ENCODE measurements at regions not wholly inside any gene's neighbourhood (a gene's known extent, or its start where the extent isn't known, plus 50 kb on each side); places are given as distances from the start of the nearest gene placed in this dataset.

DNA sequence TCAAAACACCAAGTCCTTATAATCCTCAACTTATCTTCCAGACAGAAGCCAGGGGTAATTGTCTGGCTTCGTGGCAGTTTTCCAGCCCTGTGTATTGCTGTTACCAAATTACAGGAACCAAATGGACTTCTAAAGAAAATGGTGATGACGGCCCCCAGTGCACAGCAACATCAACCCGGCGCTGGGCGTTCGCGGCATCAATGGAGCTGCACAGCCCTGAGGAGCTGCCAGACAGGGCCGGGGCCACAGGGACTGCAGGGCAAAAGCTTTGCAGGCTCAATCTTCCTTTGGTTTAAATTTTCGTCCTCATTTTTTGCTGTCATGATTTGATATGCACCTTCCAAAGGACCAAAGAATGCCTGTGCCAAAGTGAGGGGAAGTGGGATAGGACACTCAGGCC is 292.5 kb downstream of the BRD1 start:
- intact Hi-C loops (cut with micrococcal nuclease; ENCODE audit: unreplicated experiment) (no loop called here), in situ Hi-C loops (cut with HindIII; ENCODE audit: low pct_unique_long_range_greater_than_20kb, low sequenced_read_pairs) (no loop called here)
- no peak for ATAC-seq
- TF ChIP-seq TCF7L2 (IDR thresholded peaks at IDR 0.05; ENCODE audit: low read depth, low read length): no peak
- TF ChIP-seq, protein P1, sequence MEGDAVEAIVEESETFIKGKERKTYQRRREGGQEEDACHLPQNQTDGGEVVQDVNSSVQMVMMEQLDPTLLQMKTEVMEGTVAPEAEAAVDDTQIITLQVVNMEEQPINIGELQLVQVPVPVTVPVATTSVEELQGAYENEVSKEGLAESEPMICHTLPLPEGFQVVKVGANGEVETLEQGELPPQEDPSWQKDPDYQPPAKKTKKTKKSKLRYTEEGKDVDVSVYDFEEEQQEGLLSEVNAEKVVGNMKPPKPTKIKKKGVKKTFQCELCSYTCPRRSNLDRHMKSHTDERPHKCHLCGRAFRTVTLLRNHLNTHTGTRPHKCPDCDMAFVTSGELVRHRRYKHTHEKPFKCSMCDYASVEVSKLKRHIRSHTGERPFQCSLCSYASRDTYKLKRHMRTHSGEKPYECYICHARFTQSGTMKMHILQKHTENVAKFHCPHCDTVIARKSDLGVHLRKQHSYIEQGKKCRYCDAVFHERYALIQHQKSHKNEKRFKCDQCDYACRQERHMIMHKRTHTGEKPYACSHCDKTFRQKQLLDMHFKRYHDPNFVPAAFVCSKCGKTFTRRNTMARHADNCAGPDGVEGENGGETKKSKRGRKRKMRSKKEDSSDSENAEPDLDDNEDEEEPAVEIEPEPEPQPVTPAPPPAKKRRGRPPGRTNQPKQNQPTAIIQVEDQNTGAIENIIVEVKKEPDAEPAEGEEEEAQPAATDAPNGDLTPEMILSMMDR (IDR thresholded peaks at IDR 0.05): no peak
- no peak for TF ChIP-seq POLR2AphosphoS5 (IDR thresholded peaks at IDR 0.05; ENCODE audit: low read depth, low read length)
- TF ChIP-seq SIN3A (IDR thresholded peaks at IDR 0.05; ENCODE audit: borderline replicate concordance, insufficient read depth, low read depth, low read length): no peak
- TF ChIP-seq, protein P2, sequence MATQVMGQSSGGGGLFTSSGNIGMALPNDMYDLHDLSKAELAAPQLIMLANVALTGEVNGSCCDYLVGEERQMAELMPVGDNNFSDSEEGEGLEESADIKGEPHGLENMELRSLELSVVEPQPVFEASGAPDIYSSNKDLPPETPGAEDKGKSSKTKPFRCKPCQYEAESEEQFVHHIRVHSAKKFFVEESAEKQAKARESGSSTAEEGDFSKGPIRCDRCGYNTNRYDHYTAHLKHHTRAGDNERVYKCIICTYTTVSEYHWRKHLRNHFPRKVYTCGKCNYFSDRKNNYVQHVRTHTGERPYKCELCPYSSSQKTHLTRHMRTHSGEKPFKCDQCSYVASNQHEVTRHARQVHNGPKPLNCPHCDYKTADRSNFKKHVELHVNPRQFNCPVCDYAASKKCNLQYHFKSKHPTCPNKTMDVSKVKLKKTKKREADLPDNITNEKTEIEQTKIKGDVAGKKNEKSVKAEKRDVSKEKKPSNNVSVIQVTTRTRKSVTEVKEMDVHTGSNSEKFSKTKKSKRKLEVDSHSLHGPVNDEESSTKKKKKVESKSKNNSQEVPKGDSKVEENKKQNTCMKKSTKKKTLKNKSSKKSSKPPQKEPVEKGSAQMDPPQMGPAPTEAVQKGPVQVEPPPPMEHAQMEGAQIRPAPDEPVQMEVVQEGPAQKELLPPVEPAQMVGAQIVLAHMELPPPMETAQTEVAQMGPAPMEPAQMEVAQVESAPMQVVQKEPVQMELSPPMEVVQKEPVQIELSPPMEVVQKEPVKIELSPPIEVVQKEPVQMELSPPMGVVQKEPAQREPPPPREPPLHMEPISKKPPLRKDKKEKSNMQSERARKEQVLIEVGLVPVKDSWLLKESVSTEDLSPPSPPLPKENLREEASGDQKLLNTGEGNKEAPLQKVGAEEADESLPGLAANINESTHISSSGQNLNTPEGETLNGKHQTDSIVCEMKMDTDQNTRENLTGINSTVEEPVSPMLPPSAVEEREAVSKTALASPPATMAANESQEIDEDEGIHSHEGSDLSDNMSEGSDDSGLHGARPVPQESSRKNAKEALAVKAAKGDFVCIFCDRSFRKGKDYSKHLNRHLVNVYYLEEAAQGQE (IDR thresholded peaks at IDR 0.05; ENCODE audit: insufficient read depth in 1 of 2, low read depth in 2 of 2, low read length in 1 of 2): no peak
- no peaks in the 10 kb centered on the region for H3K27me3 ChIP-seq (ENCODE audit: control insufficient read depth, insufficient read depth, low read length)
- no peak for DNase-seq (ENCODE audit: low read depth, low spot score)
- POLR2A ChIA-PET: no interaction called here
- no peak overlapping the region for H3K4me3 ChIP-seq (ENCODE audit: low read depth in 2 of 2, low read length in 2 of 2)
- H3K36me3 ChIP-seq (ENCODE audit: control insufficient read depth, insufficient read depth, low read length): no peaks in the 10 kb centered on the region
- no TSS peak for BruUV-seq (replicated peaks)
- CTCF ChIA-PET: no interaction called here
- H3K27ac ChIP-seq (ENCODE audit: low read length): no peak overlapping the region
- H3K4me1 ChIP-seq (ENCODE audit: control insufficient read depth, insufficient read depth, low read length): no peaks in the 10 kb centered on the region
- H3K9me3 ChIP-seq (ENCODE audit: control insufficient read depth, insufficient read depth, low read depth, low read length): no peaks in the 10 kb centered on the region

DNA sequence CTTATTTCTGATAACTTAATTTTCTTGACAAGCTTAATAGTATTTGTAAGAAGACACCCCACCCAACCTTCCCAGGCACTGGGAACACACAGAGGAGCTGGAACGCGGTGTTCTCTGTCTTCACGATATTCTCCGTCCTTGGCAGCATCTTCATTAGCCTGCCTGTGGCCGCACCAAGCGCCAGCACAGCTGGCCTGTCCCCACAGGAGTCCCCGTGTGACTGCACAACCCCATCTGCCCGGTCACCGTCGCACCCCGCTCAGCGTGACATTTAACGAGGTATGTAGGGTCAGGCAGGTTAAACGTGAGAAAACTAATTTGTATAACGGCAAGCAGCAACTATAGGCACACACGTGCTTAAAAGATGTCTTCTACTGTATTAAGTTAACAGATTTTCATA is 293.3 kb downstream of the BRD1 start:
- no peak for TF ChIP-seq POLR2AphosphoS5 (IDR thresholded peaks at IDR 0.05; ENCODE audit: low read depth, low read length)
- TF ChIP-seq, protein P2 (IDR thresholded peaks at IDR 0.05; ENCODE audit: insufficient read depth in 1 of 2, low read depth in 2 of 2, low read length in 1 of 2): no peak
- no peak for TF ChIP-seq SIN3A (IDR thresholded peaks at IDR 0.05; ENCODE audit: borderline replicate concordance, insufficient read depth, low read depth, low read length)
- TF ChIP-seq, protein P1 (IDR thresholded peaks at IDR 0.05): no peak
- no peak for TF ChIP-seq TCF7L2 (IDR thresholded peaks at IDR 0.05; ENCODE audit: low read depth, low read length)
- POLR2A ChIA-PET: no interaction called here
- intact Hi-C loops (cut with micrococcal nuclease; ENCODE audit: unreplicated experiment): no loop called here
- Histone ChIP-seq H3K27me3 (ENCODE audit: control insufficient read depth, insufficient read depth, low read length) (no peaks in the 10 kb centered on the region), H3K36me3 (ENCODE audit: control insufficient read depth, insufficient read depth, low read length) (no peaks in the 10 kb centered on the region), H3K27ac (ENCODE audit: low read length) (no peak overlapping the region), H3K4me3 (ENCODE audit: low read depth in 2 of 2, low read length in 2 of 2) (no peak overlapping the region), H3K9me3 (ENCODE audit: control insufficient read depth, insufficient read depth, low read depth, low read length) (no peaks in the 10 kb centered on the region), H3K4me1 (ENCODE audit: control insufficient read depth, insufficient read depth, low read length) (no peaks in the 10 kb centered on the region)
- DNase-seq (ENCODE audit: low read depth, low spot score) (no peak), ATAC-seq (no peak)
- CTCF ChIA-PET: no interaction called here
- in situ Hi-C loops (cut with HindIII; ENCODE audit: low pct_unique_long_range_greater_than_20kb, low sequenced_read_pairs): no loop called here
- no TSS peak for BruUV-seq (replicated peaks)

Measured in Panc1 (cell line).